Endothelial cell of umbilical vein (primary cell): ENCODE measurements at regions not wholly inside any gene's neighbourhood (a gene's known extent, or its start where the extent isn't known, plus 50 kb on each side); places are given as distances from the start of the nearest gene placed in this dataset.

Experiments
- BruUV-seq: library from RNA; stranded (reverse); fragments of 400-500 nt; replicated peaks from 2 replicates; lab custom pipeline; 2021; lab: Mats Ljungman, UMichigan
- CTCF ChIA-PET: fragments of 300-600, 350-600 bp; sonication (Branson Sonifier 250); formaldehyde crosslinking; loops from one replicate; lab custom pipeline; 2021; ENCODE audit warnings: antibody characterized with exemption, inconsistent platforms; lab: Charles Lee
- POLR2A ChIA-PET: fragments of 300-600, 350-600 bp; sonication (Branson Sonifier 250); formaldehyde crosslinking; loops from one replicate; lab custom pipeline; 2021; ENCODE audit warnings: antibody characterized with exemption, inconsistent platforms; lab: Charles Lee
- DNase-seq: peaks from one replicate; pipeline ENCODE4 v3.0.0-alpha.2; 2011; ENCODE audit warnings: low read depth, low spot score
- FAIRE-seq: peaks from 2 replicates; lab custom pipeline; 2011; peaks lifted over from hg19 to GRCh38; lab: Jason Lieb, UNC
- H2AFZ ChIP-seq: 2 replicates; pipeline ENCODE4 v1.6.0; 2012; ENCODE audit warnings: low read depth, low read length, control low read depth, inconsistent platforms
- H3K27ac ChIP-seq: 2 replicates; pipeline ENCODE4 v1.5.1; 2011; ENCODE audit warnings: low read depth, mild to moderate bottlenecking, control low read depth, low read length, moderate library complexity; ENCODE audit not compliant: insufficient read depth
- H3K27me3 ChIP-seq, 2 experiments: 2 replicates each; pipeline versions ENCODE4 v1.6.0 to v1.6.1; 2011; ENCODE audit warnings: low read length in 2 of 2, mixed read lengths in 1 of 2; ENCODE audit not compliant: control insufficient read depth in 2 of 2, insufficient read depth in 2 of 2
- H3K36me3 ChIP-seq, 2 experiments: 2 replicates in 1 of 2; 3 replicates in 1 of 2; pipeline ENCODE4 v1.5.1; 2011; ENCODE audit warnings: low read length in 2 of 2, mild to moderate bottlenecking in 1 of 2, moderate library complexity in 1 of 2; ENCODE audit not compliant: control insufficient read depth in 2 of 2, insufficient read depth in 2 of 2; ENCODE audit errors: extremely low read depth in 1 of 2
- H3K4me1 ChIP-seq: 3 replicates; pipeline ENCODE4 v1.5.1; 2011; ENCODE audit warnings: mild to moderate bottlenecking, low read length; ENCODE audit not compliant: control insufficient read depth, insufficient read depth; ENCODE audit errors: extremely low read depth
- H3K4me2 ChIP-seq: 2 replicates; pipeline ENCODE4 v1.6.1; 2011; ENCODE audit warnings: low read length, control low read depth, mixed read lengths; ENCODE audit not compliant: insufficient read depth
- H3K4me3 ChIP-seq, 3 experiments: fragments of 200-600 bp in 1 of 3; sonication (generic), shearing (Covaris generic) in 1 of 3; replicated peaks in 1 of 3; 2 replicates each; pipeline ENCODE4 v1.5.1; 2011 to 2016; ENCODE audit warnings: control low read depth in 3 of 3, low read length in 3 of 3, mild to moderate bottlenecking in 2 of 3, inconsistent platforms in 1 of 3, low read depth in 1 of 3, moderate library complexity in 1 of 3; ENCODE audit not compliant: insufficient read depth in 1 of 3
- H3K79me2 ChIP-seq: 2 replicates; pipeline ENCODE4 v1.6.0; 2012; ENCODE audit warnings: low read length, inconsistent platforms; ENCODE audit not compliant: control insufficient read depth, insufficient read depth
- H3K9ac ChIP-seq: replicated peaks from 2 replicates; pipeline ENCODE3; 2011; ENCODE audit warnings: low read length, control low read depth; ENCODE audit not compliant: insufficient read depth; ENCODE audit errors: extremely low read depth
- H3K9me1 ChIP-seq: replicated peaks from 3 replicates; pipeline ENCODE4 v1.6.0; 2011; ENCODE audit warnings: mild to moderate bottlenecking, low read length; ENCODE audit not compliant: control insufficient read depth, insufficient read depth; ENCODE audit errors: extremely low read depth
- H3K9me3 ChIP-seq: replicated peaks from 2 replicates; pipeline ENCODE4 v1.5.1; 2012; ENCODE audit warnings: low read length, inconsistent platforms; ENCODE audit not compliant: control insufficient read depth, insufficient read depth
- H4K20me1 ChIP-seq: replicated peaks from 2 replicates; pipeline ENCODE3; 2011; ENCODE audit warnings: mild to moderate bottlenecking, low read length; ENCODE audit not compliant: control insufficient read depth, insufficient read depth; ENCODE audit errors: extremely low read depth
- EZH2 ChIP-seq: IDR thresholded peaks from 2 replicates; pipeline ENCODE4 v1.6.1; 2012; ENCODE audit warnings: borderline replicate concordance, low read depth, mild to moderate bottlenecking, moderate library complexity, low read length, inconsistent platforms; ENCODE audit not compliant: severe bottlenecking
- GATA2 ChIP-seq: IDR thresholded peaks from 2 replicates; pipeline ENCODE4 v1.7.0; 2011; ENCODE audit warnings: low read depth, mild to moderate bottlenecking, moderate library complexity, mixed read lengths, low read length; ENCODE audit not compliant: insufficient read length, insufficient read depth
- JUN ChIP-seq: IDR thresholded peaks from 2 replicates; pipeline ENCODE4 v1.6.1; 2011; ENCODE audit warnings: borderline replicate concordance, low read depth; ENCODE audit not compliant: insufficient read length, insufficient read depth
- MYC ChIP-seq: IDR thresholded peaks from one replicate; pipeline ENCODE4 v1.6.1; 2011; ENCODE audit warnings: mild to moderate bottlenecking, low read depth, low read length
- dilution Hi-C: fragments of 300-500 bp; cut with MboI; formaldehyde crosslinking; loops from one replicate; pipeline ENCODE4 v1.15.0; 2019; ENCODE audit warnings: low sequenced_read_pairs; ENCODE audit not compliant: extremely low pct_ligation_motif_present
- intact Hi-C: fragments of 100-400 bp; cut with micrococcal nuclease; formaldehyde crosslinking; loops from one replicate; pipeline ENCODE4 v1.10.0; 2022
- TF ChIP-seq, protein P1 (sequence below): IDR thresholded peaks from 2 replicates; pipeline ENCODE4 v1.6.1; 2011; ENCODE audit not compliant: insufficient read depth, insufficient read length
- TF ChIP-seq, protein P2 (sequence below), 2 donors: IDR thresholded peaks; 1 replicate in 1 of 2; 2 replicates in 1 of 2; pipeline ENCODE4 v1.5.1; 2011; ENCODE audit warnings: low read length in 2 of 2, mild to moderate bottlenecking in 2 of 2, moderate library complexity in 2 of 2, control low read depth in 1 of 2, inconsistent platforms in 1 of 2, low read depth in 1 of 2; ENCODE audit not compliant: insufficient read depth in 1 of 2; ENCODE audit errors: extremely low read depth in 1 of 2

DNA sequence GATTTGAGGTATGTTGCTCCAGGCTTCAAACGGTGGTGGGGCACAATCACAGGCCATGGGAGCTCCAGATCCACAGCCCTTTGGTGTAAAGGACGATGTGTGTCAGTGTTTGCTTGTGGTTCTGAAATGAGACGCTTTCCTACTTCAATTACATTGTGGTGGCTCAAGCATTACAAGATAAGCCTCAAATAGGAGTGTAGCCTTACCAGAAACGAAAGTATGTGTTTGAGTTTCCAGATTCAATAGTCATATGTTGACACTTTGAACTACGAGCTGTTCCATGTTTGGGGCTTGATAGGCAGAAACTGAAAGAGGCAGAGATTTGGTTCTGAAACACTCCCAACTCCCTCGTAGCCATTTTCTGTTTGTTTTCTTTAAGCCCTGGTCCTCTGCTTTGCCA is 187.1 kb downstream of the MYLK4 start:
- intact Hi-C loops (no loop called here), dilution Hi-C loops (no loop called here)
- no peak for DNase-seq
- Histone ChIP-seq H3K4me2 (no peak overlapping the region), H3K9me1 (no peaks in the 10 kb centered on the region), H3K36me3 (no peaks in the 10 kb centered on the region), H4K20me1 (no peaks in the 10 kb centered on the region), H3K27me3 (peaks cover 0 to 1% of the 10 kb centered on the region in 2 experiments), H3K4me3 (no peak overlapping the region), H3K4me1 (peaks cover 4% of the 10 kb centered on the region), H3K9me3 (no peaks in the 10 kb centered on the region), H3K9ac (no peak overlapping the region), H3K27ac (no peak overlapping the region), H2AFZ (no peak overlapping the region), H3K79me2 (no peaks in the 10 kb centered on the region)
- BruUV-seq = no TSS peak
- ChIA-PET POLR2A (no interaction called here), CTCF (no interaction called here)
- no peak for FAIRE-seq
- no peak for TF ChIP-seq EZH2
- no peak for TF ChIP-seq MYC
- TF ChIP-seq JUN = no peak
- TF ChIP-seq GATA2 = no peak
- TF ChIP-seq, protein P1, sequence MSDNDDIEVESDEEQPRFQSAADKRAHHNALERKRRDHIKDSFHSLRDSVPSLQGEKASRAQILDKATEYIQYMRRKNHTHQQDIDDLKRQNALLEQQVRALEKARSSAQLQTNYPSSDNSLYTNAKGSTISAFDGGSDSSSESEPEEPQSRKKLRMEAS = no peak
- TF ChIP-seq, protein P2, sequence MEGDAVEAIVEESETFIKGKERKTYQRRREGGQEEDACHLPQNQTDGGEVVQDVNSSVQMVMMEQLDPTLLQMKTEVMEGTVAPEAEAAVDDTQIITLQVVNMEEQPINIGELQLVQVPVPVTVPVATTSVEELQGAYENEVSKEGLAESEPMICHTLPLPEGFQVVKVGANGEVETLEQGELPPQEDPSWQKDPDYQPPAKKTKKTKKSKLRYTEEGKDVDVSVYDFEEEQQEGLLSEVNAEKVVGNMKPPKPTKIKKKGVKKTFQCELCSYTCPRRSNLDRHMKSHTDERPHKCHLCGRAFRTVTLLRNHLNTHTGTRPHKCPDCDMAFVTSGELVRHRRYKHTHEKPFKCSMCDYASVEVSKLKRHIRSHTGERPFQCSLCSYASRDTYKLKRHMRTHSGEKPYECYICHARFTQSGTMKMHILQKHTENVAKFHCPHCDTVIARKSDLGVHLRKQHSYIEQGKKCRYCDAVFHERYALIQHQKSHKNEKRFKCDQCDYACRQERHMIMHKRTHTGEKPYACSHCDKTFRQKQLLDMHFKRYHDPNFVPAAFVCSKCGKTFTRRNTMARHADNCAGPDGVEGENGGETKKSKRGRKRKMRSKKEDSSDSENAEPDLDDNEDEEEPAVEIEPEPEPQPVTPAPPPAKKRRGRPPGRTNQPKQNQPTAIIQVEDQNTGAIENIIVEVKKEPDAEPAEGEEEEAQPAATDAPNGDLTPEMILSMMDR (IDR thresholded peaks at IDR 0.05; ENCODE audit: extremely low read depth in 1 of 2, insufficient read depth in 1 of 2, low read depth in 1 of 2, low read length in 2 of 2) = no peak
